NCI-H2081 treated with DMSO at 0.1 percent for 48 hours (cell line): ENCODE measurements at regions not wholly inside any gene's neighbourhood (a gene's known extent, or its start where the extent isn't known, plus 50 kb on each side); places are given as distances from the start of the nearest gene placed in this dataset.
"Not testable (repeated sequence)": the region's sequence is repeated elsewhere in the genome, so short reads cannot be mapped to it uniquely, and the experiment has no call there.

Source experiments
- DNase-seq: peaks from one replicate; lab custom pipeline; 2025; lab: John Stamatoyannopoulos, UW

DNA sequence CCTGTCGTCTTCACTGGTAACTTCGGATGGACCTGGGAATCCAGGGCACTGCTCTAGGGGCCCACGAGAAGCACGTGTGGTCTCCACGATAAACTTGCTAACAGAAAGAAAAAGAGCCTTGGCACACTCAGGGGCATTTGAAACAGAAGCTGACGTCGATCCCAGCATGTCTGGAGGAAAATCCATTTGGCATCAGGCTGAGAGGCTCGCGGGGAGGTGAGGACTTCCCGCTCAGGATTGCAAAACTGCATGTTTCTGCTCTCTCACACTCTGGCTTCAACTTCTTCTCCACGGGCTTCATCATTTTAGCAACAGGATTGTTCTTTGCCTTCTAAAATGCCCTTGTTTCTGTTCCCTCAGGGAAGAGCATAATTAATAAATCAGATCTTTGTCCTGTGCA is 181.7 kb upstream of the COPS8 start:
- no peak for DNase-seq

DNA sequence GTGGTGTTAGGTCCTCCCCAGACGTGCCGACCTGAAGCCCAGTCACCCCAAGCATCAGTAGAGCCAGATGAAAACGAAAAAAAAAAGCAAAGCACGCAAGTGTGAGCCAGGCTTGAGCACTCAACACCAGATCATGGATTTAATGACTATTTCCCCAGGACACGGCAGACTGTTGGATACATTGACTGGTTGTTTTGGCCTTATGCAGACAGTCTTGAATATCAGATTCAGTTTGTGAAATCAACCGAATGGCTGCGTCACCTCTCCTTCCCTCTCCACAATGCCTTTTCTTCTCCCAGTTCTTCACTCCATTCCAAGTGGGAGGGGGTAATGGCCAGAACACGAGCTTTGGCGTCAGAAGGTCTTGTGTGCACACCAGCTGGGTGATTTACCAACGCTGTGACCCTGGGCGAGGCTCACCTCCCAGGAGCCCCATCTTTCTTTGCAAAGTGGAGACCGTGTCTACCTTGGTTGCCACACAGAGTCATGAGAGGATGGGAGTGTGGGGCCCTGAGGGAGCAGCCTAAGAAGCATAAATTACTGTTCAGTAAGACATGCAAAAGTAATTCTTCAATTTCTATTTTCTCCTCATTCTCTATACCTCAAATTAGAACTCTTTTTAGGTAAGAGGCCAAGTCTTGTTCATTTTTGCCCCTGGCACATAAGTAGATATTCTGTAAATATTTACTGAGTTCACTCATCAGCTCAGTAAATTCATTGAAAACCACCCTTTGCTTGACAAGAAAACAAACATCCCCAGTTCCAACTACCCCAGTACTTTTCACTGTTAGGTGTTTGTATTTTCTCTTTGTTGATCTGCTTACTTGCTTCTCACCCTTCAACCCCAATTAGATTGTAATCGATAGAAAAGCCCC is 181.1 kb upstream of the COPS8 start:
- DNase-seq, result no peak

DNA sequence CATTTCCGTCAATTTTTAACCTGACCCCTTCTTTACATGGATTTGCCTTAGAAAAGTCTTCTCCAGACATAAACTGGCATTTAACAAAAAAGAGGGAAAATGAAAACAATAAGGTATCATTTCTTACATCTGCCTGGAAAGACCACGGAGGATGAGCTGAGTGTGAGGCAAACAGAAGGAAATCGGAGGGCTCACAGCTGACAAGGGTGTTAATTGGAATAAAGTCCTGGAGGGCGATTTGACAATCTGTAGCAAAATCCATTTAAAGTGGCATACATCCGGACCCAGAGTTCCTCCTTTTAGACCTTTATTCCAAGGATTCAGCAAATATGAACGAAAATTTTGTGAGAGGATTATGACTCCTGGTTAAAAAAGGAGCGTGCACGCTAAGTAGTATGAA is 179.7 kb upstream of the COPS8 start:
- no peak for DNase-seq

DNA sequence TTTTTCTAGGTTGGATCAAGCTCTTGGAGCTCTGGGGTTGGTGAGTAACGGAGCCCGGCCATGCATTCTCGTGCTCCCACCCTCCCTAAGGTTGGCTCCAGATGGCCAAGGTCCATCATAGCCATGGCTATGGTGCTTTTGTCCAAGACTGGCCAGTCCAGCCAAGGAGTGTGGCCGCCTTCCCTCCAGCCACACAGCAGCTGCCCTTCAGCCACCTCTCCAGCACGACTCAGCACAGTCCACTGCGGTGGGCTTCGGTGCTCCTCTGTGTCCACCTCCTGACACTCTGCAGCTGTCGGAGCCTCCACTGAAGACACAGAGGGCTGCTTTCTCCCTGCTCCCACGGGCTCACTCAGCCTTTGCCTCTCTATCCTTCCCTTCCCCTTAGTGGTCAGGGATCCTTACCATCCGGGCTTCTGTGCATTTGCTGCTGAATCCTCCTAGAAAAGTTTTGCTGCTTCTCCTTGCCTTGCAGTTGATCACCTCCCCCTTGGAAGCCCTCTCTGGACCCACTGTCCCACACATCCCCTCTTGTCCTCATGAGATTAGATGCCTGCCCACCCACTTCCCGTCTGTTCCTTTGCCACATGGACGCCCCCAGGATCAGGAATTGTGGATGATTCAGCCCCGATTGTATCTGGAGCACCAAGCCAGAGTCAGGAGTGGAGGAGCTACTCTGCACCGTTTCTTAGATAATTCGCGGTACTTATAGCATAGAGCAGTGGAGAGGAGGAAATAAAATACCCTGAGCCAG is 177.1 kb upstream of the COPS8 start:
- no peak for DNase-seq

DNA sequence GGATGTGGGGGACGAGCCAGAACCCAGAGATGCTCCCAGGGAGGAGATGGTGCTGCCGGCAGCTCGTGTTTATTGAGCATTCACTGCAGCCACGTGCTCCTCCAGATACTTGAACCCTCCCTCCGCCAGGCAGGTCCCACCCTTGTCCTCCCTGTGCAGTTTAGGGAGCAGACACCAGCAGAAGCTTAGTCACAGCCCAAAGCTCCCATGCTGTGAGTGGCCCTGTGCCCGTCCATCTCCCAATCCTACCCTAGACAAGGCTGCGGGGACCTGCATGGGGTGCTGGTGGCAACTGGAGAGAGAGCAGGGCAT is 176.5 kb upstream of the COPS8 start:
- no peak for DNase-seq

DNA sequence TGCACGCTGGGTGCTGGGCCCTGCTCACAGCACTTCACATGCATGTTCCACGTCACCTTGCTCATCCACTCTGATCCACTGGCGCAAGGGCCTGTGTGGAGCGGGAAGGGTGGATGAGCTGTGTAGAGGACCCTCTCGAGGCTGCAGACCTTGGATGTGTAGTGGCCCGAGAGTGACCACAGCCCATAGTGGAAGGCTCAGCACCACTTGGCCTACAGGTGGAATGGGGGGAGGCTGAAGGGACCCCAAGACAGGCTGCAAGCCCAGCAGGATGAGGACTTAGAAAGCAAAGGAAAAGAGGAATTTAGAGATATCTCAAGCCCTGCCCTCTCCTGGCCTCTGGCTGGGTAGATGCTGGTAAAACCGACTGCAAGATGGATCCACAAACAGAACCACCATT is 175.9 kb upstream of the COPS8 start:
- no peak for DNase-seq

DNA sequence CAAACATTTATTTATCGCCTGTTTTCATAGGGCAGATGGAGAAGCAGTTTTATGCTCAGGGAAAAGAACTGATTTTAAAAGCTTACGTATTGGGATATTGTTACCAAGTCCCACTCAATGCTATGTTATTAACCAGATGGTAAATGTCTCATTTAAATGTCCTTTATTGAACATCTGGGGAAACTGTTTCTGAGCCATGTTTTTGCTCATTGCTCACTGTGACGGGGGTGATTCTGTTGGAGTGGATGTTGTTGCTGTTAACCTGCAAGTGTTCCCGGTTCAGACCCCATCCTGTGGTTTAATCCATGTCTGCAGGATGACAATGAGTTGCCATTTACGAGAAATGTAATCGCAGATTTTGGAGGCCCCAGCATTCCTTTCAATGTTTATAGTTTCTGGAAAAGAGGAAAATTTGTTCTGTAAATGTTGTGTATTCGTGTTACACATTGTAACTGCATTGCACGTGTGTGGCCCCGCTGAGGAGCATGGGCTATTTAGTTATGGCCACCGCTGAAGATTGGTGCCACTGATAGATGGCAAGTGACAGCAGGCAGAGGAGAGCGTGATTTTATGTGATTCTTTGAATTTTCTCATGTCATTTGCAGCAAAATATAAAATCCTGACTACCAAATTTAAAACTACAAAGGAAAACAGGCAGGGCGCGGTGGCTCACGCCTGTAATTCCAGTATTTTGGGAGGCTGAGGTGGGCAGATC is 174.8 kb upstream of the COPS8 start:
- no peak for DNase-seq

DNA sequence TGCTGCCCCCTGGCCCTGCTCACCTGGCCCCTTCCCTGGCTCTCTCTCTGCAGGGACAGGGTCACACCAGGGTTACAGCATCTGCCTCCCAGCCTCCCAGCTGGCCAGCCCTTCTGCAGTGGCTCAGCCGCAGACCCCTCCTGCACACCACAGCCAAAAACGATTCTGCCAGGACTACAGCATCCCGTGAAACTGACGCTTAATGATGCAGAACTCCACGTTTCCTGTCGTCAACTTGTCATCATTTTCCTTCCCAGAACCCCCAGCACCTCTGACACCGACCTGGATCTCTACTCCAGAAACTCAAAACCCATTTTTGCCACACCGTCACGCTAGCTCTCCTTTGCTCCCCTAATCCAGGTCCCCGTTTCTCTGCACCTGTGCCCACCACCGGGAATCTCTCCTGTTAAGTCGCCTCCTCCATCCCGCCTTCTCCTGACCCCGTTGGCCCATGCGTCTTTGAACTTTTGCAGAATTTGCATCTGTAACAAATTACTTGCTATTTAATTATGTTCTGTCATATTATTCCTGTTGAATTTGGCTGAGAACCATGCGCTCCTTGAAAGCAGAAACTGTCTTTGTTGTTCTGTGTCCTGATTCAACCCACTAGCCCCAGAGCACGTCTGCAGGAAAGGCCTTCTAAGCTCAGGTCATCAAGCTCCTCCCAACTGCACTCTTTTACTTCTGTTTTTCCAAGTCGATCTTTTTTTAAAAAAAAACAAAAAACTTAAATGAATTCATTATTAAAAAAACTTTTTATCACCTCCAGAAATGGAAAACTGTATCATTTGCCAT is 173.2 kb upstream of the COPS8 start:
- no peak for DNase-seq

DNA sequence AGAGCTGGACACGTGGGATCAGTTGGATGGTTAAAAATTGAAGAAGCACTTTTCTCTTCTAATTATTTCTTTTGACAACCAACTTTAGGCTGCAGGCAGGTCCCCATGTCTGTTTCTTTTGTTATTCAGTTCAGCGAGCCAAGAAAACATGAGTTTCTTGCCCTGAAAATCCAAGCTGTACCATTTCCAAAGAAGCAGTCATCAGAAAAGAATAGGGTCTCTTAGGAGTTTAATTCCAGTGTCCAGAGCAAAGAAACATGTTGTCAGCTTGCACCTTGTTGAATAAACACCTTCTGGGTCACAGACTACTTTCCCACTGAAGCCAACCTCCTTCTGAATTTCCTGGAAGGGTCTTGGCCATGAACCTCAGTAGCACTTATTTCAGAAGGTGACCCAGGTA is 170.5 kb upstream of the COPS8 start:
- no peak for DNase-seq

DNA sequence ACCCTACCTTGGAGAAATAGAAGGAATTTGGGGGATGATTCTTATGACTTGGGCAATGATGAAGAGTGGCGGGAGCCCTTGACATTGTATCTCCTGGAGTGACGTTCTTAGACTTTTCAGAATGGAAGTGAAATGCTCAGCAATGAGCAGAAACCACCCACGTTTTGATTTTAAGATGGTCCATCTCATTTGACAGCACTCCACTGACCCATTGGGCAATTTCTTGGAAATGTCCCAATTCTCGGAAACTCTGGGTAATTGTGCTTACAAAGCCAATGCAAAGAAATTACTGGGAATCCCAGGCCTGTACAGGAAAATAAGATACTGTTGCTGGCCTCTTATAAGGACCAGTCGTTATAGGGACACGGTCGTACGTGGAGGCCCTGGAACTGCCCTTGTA is 170.0 kb upstream of the COPS8 start:
- no peak for DNase-seq

DNA sequence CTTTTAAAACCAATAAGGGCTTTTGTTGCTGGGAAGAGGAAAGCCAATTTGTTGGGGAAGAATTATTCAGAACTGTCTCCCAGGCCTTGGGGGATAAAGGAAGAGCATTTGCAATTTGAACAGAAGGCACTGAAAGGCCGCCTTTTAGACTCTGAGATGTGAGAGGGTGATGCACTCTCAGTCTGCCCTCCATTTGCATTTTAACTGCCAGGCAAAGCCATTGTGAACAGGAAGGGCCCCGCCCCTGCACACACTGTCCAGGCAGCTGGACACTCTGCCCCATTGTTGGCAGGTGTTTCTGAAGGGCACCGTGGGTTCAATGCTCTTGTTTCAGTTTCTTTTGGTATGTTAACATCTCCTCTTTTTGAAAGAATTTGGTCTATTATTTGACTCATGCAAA is 169.5 kb upstream of the COPS8 start:
- no peak for DNase-seq

DNA sequence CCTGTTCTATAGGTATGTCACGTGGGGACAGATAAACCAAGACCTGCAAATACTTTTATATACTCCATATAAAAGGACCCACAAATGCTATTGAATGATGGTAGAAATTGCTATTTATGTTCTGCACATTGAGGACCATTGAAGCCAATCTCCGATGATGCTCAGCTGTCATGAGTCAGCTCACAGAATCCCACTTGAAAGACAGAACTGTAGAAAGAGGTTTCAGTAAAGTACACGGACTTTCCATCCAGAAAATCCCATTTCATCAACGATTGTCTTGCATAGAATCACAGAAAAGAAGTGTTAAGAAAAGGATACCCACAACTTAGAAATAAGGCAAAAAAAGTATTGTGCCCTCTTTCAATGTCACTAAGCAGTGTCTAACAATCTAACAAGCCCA is 169.0 kb upstream of the COPS8 start:
- DNase-seq, result no peak

DNA sequence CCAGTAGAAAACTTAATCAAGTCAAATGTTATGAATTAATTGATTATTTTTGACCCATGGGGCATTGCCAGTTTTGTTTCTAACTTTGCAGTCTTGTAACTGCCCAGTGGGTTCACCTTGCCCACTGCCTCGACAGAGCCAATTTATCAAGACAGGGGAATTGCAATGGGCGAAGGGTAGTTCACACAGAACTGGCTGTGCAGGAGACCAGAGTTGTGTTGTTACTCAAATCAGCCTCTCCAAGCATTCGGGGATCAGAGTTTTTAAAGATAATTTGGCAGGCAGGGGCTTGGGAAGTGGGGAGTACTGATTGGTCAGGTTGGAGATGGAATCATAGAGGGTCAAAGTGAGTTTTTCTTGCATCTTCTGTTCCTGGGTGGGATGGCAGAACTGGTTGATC is 168.5 kb upstream of the COPS8 start:
- no peak for DNase-seq

DNA sequence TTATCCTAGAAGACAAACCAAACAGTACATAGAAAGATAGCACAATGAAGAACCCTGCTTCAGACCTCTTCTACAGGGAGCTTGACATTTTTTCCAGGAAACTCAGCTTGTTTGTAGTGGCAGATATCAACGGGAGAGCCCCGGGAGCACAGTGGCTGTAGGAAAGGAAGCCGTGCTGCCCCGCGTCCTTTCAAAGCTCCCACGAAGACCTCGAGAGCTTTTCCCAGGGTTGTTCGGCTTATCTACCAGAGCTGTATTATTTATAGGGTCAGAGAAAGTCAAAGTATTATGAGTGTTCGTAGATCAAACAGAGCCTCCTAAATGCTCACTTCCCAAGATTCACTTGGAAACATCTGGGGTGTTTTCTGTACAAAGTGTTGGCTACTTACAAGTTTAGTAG is 167.1 kb upstream of the COPS8 start:
- DNase-seq, result no peak

DNA sequence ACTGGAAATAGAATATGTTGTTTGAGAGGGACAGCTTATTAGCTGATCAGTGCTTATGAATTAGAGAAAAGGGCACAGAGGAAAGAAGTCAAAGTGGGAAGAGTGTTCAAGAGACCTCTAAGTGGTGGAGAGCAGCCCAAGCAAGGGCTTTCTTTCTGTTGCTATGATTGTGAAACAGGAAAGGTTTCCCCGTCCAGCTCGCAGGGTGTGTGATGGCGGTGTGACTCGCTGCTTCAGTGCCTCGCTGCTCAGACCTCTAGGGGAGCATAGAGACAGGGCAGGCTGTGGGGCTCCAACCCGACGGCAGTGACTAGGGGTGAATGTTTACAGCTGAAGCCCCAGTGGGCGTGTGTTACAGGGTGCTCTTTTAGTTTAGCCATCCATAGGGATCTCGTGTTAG is 166.5 kb upstream of the COPS8 start:
- DNase-seq, result no peak

DNA sequence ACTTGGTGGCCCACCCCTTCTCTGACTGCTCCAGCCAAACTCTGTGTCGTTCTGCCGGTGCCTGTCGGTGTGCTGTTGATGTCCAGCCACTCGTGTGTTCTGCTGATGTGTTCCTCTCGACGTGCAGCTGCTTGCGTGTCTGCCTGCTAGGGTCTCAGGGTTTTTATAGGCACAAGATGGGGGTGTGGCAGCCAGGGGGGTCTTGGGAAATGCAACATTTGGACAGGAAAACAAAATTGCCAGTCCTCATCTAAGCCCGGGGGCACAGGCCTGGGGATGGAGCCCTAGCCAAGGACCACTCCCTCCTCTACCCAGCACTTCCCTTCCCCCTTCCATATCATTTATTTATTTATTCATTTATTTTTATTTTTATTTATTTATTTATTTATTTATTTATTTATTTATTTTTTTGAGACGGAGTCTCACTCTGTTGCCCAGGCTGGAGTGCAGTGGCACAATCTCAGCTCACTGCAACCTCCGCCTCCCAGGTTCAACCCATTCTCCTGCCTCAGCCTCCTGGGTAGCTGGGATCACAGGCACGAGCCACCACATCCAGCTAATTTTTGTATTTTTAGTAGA is 165.8 kb upstream of the COPS8 start:
- not testable (repeated sequence) for DNase-seq

DNA sequence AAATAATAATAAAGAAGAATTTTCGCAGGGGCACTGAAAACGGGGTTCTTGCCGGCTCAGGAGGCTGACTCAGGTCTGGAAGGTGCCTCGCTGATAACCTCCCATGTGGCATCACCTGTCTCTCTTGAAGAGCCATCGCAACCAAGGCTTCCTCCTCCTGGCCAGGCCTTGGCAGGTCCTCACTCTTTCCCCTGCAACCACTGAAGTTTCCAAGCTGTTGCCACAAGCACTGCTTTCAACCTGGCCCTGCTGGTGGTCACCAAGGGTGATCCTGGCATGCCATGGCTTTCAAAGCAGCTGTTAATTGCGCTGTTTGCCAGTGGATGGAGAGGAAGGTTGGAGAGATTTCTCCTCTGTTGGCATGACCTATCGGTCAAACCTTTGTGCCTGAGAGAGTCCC is 163.6 kb upstream of the COPS8 start:
- no peak for DNase-seq

DNA sequence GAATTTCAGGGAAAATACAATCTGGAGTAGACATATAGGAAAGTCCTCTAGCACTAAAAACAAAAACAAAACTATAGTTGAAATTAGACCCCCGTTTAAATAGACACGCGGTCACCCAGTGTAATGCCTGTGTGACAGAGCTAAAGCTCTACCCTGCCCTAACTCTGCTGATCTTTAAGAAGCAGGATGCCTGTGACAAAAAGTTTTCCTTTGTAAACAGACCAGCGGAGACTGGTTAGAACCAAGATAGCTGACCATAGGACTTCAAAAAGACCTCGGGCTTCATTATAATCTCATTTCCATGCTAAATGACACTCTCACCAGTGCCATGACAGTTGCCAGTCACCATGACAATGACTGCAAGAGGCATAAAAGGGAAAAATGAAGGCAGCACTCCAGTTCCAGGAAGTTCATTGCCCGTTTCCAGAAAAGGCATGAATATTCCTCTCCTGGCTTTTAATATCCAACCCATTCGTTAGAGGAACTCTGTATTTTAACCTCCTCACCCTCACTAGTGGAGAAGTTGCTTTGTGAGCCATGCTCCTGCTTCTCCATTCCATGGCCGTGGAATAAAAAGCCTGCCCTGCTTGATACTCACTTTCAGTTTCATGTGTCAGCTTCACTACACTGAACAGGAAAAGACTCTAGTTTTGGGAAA is 157.2 kb upstream of the COPS8 start:
- DNase-seq, result no peak

DNA sequence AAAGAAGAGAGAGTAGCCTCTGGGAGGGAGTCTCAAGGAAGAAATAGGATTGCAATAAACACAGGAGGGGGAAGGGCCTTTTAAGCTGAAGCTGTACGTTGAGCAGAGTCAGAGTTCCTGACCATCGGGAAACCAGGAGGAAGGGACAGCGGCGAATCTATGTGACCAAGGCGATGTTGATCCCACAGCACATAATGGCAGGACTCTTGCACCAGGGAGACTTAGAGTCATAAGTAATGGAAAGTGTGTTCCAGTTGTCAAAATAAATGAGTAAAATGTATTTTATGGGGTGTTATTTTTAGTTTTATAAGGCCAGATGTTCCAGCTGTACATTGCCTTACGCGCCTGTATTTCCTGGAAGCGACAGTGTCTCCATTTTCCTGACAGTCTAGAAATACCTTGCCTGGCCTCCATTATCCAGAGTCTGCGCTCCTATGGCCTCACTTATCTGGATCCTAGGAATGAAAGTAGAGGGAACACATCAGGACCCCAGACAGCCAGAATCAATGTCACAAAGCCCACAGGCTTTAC is 152.8 kb upstream of the COPS8 start:
- no peak for DNase-seq

DNA sequence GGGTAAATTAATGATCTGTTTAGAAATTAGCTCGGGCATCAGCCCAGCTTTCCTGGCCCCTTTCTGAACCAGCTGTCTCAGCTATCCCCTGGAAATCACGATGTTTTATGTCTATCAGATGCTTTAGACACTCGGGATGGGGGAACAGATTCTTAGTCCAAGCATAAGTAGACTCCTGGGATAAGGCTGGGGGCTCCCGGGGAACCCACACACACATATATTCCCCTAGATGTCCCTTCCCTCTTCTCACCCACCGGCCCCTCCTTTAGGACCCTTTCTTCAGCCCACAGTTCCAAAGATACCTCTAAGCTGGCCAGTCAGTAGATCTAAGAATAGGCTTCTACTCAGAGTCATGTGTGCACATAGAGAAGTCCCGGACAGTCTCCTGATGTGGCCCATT is 151.5 kb upstream of the COPS8 start:
- DNase-seq, result no peak

DNA sequence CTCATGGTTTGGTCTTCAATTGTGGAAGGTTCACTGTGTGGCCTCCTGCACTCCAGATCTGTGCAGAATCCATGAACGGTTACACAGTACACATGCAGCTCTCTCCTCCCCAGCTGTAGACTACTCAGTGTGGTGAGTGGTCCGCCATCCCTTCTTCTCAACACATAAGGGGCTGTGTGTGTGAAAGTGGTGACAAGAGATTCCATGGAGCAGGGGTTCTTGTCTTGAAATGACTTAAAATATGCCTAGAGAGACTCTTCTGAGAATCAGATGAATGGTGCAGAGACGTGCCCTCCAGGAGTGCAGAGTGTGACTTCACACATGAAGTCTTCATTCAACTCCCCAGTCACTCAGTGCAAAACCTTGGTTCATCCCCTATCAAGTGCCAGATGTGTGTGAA is 151.0 kb upstream of the COPS8 start:
- no peak for DNase-seq
